Gastrocnemius medialis (tissue), 4 donors: ENCODE measurements at regions not wholly inside any gene's neighbourhood (a gene's known extent, or its start where the extent isn't known, plus 50 kb on each side); places are given as distances from the start of the nearest gene placed in this dataset.

Experiments used
- CTCF ChIP-seq, 5 experiments: fragments of 450-650 bp in 3 of 5; fragments of 200-600 bp in 2 of 5; sonication (generic) in 2 of 5; IDR thresholded peaks in 4 of 5; conservative IDR thresholded peaks in 1 of 5; 1 replicate in 4 of 5; 2 replicates in 1 of 5; pipeline ENCODE4 v1.5.1; 2016 to 2019; ENCODE audit warnings: antibody characterized with exemption in 5 of 5, mild to moderate bottlenecking in 3 of 5, moderate library complexity in 3 of 5
- POLR2A ChIP-seq, 2 donors: fragments of 450-650 bp; IDR thresholded peaks; one replicate each; pipeline ENCODE4 v1.6.1; 2017; ENCODE audit warnings: antibody characterized with exemption in 2 of 2, mild to moderate bottlenecking in 2 of 2, moderate library complexity in 2 of 2

GRCh38 chr16:79814124-79814523, 213.6 kb upstream of the MAF start:
- TF ChIP-seq POLR2A (IDR thresholded peaks at IDR 0.05) = no peak
- TF ChIP-seq CTCF (IDR thresholded peaks at IDR 0.05 in 4 of 5, conservative IDR thresholded peaks at IDR 0.05 in 1 of 5) = no peak
